Endothelial cell (in vitro differentiated cells): ENCODE measurements at regions not wholly inside any gene's neighbourhood (a gene's known extent, or its start where the extent isn't known, plus 50 kb on each side); places are given as distances from the start of the nearest gene placed in this dataset.

Source experiments
- DNase-seq: peaks from one replicate; pipeline ENCODE4 v3.0.0; 2021; ENCODE audit warnings: low spot score
- H3K27ac Mint-ChIP-seq: one replicate; pipeline ENCODE4 v1.8.0; 2021; ENCODE audit warnings: mixed read lengths, inconsistent platforms; ENCODE audit not compliant: unreplicated experiment
- H3K27me3 Mint-ChIP-seq: one replicate; pipeline ENCODE4 v1.8.0; 2021; ENCODE audit warnings: mild to moderate bottlenecking, moderate library complexity, mixed read lengths, inconsistent platforms; ENCODE audit not compliant: unreplicated experiment
- H3K36me3 Mint-ChIP-seq: one replicate; pipeline ENCODE4 v1.8.0; 2021; ENCODE audit warnings: mild to moderate bottlenecking, low read depth, mixed read lengths, inconsistent platforms; ENCODE audit not compliant: unreplicated experiment
- H3K4me1 Mint-ChIP-seq: one replicate; pipeline ENCODE4 v1.8.0; 2021; ENCODE audit warnings: mild to moderate bottlenecking, mixed read lengths, inconsistent platforms; ENCODE audit not compliant: unreplicated experiment
- H3K4me3 Mint-ChIP-seq: one replicate; pipeline ENCODE4 v1.8.0; 2021; ENCODE audit warnings: mild to moderate bottlenecking, mixed read lengths, inconsistent platforms; ENCODE audit not compliant: unreplicated experiment
- H3K9me3 Mint-ChIP-seq: one replicate; pipeline ENCODE4 v1.8.0; 2021; ENCODE audit warnings: mixed read lengths, inconsistent platforms; ENCODE audit not compliant: unreplicated experiment
- TF ChIP-seq, protein P1 (sequence below): fragments of 200-600 bp; sonication (generic); IDR thresholded peaks from one replicate; pipeline ENCODE4 v1.5.0; 2021; ENCODE audit warnings: antibody characterized with exemption; ENCODE audit not compliant: unreplicated experiment

DNA sequence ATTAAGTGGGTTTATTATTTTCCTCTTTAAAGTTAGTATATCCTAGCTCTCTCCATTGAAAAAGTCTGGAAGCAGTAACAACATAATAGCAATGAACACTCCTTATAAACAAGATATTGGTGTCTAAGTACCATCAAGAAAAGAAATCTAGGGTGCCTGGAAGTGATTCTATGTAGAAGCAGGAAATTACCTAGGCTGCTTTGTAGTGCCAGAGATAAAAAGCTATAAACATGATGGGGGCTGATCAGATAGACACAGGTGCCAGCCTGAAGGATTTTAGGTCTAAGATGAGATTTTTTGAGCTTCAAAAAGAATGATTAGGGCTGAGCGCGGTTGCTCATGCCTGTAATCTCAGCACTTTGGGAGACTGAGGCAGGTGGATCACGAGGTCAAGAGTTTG lies 1179.3 kb upstream of the CDH9 start:
- Mint-ChIP-seq H3K27ac (no peak overlapping the region), H3K4me3 (no peak overlapping the region), H3K36me3 (no peaks in the 10 kb centered on the region), H3K4me1 (no peaks in the 10 kb centered on the region), H3K27me3 (peaks cover 1% of the 10 kb centered on the region), H3K9me3 (no peaks in the 10 kb centered on the region)
- TF ChIP-seq, protein P1, sequence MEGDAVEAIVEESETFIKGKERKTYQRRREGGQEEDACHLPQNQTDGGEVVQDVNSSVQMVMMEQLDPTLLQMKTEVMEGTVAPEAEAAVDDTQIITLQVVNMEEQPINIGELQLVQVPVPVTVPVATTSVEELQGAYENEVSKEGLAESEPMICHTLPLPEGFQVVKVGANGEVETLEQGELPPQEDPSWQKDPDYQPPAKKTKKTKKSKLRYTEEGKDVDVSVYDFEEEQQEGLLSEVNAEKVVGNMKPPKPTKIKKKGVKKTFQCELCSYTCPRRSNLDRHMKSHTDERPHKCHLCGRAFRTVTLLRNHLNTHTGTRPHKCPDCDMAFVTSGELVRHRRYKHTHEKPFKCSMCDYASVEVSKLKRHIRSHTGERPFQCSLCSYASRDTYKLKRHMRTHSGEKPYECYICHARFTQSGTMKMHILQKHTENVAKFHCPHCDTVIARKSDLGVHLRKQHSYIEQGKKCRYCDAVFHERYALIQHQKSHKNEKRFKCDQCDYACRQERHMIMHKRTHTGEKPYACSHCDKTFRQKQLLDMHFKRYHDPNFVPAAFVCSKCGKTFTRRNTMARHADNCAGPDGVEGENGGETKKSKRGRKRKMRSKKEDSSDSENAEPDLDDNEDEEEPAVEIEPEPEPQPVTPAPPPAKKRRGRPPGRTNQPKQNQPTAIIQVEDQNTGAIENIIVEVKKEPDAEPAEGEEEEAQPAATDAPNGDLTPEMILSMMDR, result no peak
- DNase-seq, result no peak

GRCh38 chr5:28216939-28217360 lies 1178.6 kb upstream of the CDH9 start:
- no peaks in the 10 kb centered on the region for H3K4me1 Mint-ChIP-seq
- TF ChIP-seq, protein P1, result no peak
- no peak overlapping the region for H3K27ac Mint-ChIP-seq
- H3K36me3 Mint-ChIP-seq, result no peaks in the 10 kb centered on the region
- H3K9me3 Mint-ChIP-seq, result no peaks in the 10 kb centered on the region
- no peak overlapping the region for H3K4me3 Mint-ChIP-seq
- H3K27me3 Mint-ChIP-seq, result peaks cover 1% of the 10 kb centered on the region
- DNase-seq, result no peak

DNA sequence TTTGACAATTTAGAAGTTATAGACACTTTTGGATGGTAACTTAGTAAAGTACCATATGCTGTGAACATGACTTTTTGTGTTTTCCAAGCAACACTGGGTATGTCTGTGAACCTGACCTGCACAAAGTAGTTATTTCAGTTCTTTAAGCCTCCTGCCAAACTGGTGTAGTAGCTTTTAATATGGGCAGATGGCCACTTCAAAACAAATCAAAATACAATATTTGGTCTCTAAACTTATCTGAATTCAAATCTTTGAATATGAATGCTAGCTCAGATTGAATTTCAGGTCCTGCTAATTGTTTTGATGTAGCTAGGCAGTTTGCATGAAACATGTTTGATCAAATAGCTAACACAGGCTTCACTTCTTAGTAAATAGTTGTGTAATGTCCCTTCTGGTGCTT lies 1176.7 kb upstream of the CDH9 start:
- Mint-ChIP-seq H3K27ac (no peak overlapping the region), H3K27me3 (peaks cover 1% of the 10 kb centered on the region), H3K36me3 (no peaks in the 10 kb centered on the region), H3K4me1 (no peaks in the 10 kb centered on the region), H3K4me3 (no peak overlapping the region), H3K9me3 (no peaks in the 10 kb centered on the region)
- no peak for DNase-seq
- TF ChIP-seq, protein P1, result no peak

DNA sequence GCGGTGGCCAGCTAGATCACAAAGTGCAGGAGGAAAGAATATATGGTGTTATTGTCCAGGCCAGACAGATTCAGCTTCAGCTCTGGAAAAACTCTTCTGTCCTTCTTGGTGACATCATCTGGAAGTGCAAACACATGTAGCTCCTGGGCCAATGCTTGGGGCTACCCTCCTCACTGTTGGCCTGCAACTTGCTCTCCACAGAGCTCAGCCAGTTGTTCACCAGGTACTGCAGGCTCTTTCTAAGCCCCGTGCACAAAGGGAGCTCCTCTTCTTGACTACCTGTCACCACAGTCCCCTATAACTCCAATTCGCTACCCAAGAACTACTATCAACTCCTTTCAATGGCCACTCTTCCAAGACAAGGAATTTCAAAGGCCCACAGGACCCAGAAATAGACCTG lies 1175.9 kb upstream of the CDH9 start:
- Mint-ChIP-seq H3K27me3 (peaks cover 4% of the 10 kb centered on the region), H3K4me1 (no peaks in the 10 kb centered on the region), H3K36me3 (no peaks in the 10 kb centered on the region), H3K9me3 (no peaks in the 10 kb centered on the region), H3K27ac (no peak overlapping the region), H3K4me3 (no peak overlapping the region)
- TF ChIP-seq, protein P1, result no peak
- no peak for DNase-seq

GRCh38 chr5:28208356-28208755 lies 1170.0 kb upstream of the CDH9 start:
- no peaks in the 10 kb centered on the region for H3K4me1 Mint-ChIP-seq

More at GRCh38 chr5:28208356-28208755, 1170.0 kb upstream of the CDH9 start:
- Mint-ChIP-seq H3K9me3 (no peaks in the 10 kb centered on the region), H3K36me3 (no peaks in the 10 kb centered on the region), H3K27me3 (peaks cover 2% of the 10 kb centered on the region), H3K4me3 (no peak overlapping the region), H3K27ac (no peak overlapping the region)
- TF ChIP-seq, protein P1, result no peak
- DNase-seq, result no peak
